Activated CD8-positive, alpha-beta memory T cell treated with anti-CD3 and anti-CD28 coated beads, Interleukin-2, amount 50 U/mL, for 1 hour (primary cell): ENCODE measurements at regions not wholly inside any gene's neighbourhood (a gene's known extent, or its start where the extent isn't known, plus 50 kb on each side); places are given as distances from the start of the nearest gene placed in this dataset.

Experiments used
- DNase-seq: peaks from one replicate; pipeline ENCODE4 v3.0.0-alpha.2; 2020; ENCODE audit errors: extremely low read depth

- DNase-seq = no peak
These were observed 155.1 kb upstream of the ARGLU1 start for GRCh38 chr13:106723036-106723435.

- no peak for DNase-seq
These were observed 154.7 kb upstream of the ARGLU1 start for GRCh38 chr13:106722620-106723019.

- no peak for DNase-seq
These were observed 153.7 kb upstream of the ARGLU1 start for GRCh38 chr13:106721599-106721998.

GRCh38 chr13:106714271-106714982, 146.5 kb upstream of the ARGLU1 start:
- DNase-seq = no peak

GRCh38 chr13:106712381-106712780, 144.4 kb upstream of the ARGLU1 start:
- no peak for DNase-seq

GRCh38 chr13:106710266-106710665, 142.3 kb upstream of the ARGLU1 start:
- no peak for DNase-seq

GRCh38 chr13:106709522-106709921, 141.6 kb upstream of the ARGLU1 start:
- DNase-seq = no peak

GRCh38 chr13:106702505-106702904, 134.6 kb upstream of the ARGLU1 start:
- no peak for DNase-seq

GRCh38 chr13:106701771-106702341, 133.9 kb upstream of the ARGLU1 start:
- DNase-seq = no peak

- no peak for DNase-seq
These were observed 132.5 kb upstream of the ARGLU1 start for GRCh38 chr13:106700439-106700838.

GRCh38 chr13:106700007-106700406, 132.1 kb upstream of the ARGLU1 start:
- no peak for DNase-seq

GRCh38 chr13:106699311-106699710, 131.4 kb upstream of the ARGLU1 start:
- DNase-seq = no peak

GRCh38 chr13:106696719-106697118, 128.8 kb upstream of the ARGLU1 start:
- no peak for DNase-seq

- DNase-seq = no peak
These were observed 128.2 kb upstream of the ARGLU1 start for GRCh38 chr13:106696140-106696539.

GRCh38 chr13:106695139-106695538, 127.2 kb upstream of the ARGLU1 start:
- DNase-seq = no peak

- DNase-seq = no peak
These were observed 123.9 kb upstream of the ARGLU1 start for GRCh38 chr13:106691861-106692260.

- DNase-seq = no peak
These were observed 123.4 kb upstream of the ARGLU1 start for GRCh38 chr13:106691341-106691740.

GRCh38 chr13:106690779-106691178, 122.8 kb upstream of the ARGLU1 start:
- no peak for DNase-seq

- DNase-seq = no peak
These were observed 122.0 kb upstream of the ARGLU1 start for GRCh38 chr13:106689906-106690305.

- no peak for DNase-seq
These were observed 121.0 kb upstream of the ARGLU1 start for GRCh38 chr13:106688940-106689339.

GRCh38 chr13:106686163-106686562, 118.2 kb upstream of the ARGLU1 start:
- DNase-seq = no peak

- no peak for DNase-seq
These were observed 117.2 kb upstream of the ARGLU1 start for GRCh38 chr13:106685143-106685542.

- DNase-seq = no peak
These were observed 116.0 kb upstream of the ARGLU1 start for GRCh38 chr13:106683918-106684317.

GRCh38 chr13:106683179-106683578, 115.2 kb upstream of the ARGLU1 start:
- no peak for DNase-seq
